H7 (cell line): ENCODE measurements at regions not wholly inside any gene's neighbourhood (a gene's known extent, or its start where the extent isn't known, plus 50 kb on each side); places are given as distances from the start of the nearest gene placed in this dataset.

Experiments
- DNase-seq: peaks from one replicate; pipeline ENCODE4 v3.0.0; 2012
- H3K27me3 ChIP-seq: 2 replicates; pipeline ENCODE4 v1.6.0; 2011; ENCODE audit warnings: mild to moderate bottlenecking, low read length; ENCODE audit not compliant: control insufficient read depth, insufficient read depth
- H3K36me3 ChIP-seq: replicated peaks from 2 replicates; pipeline ENCODE4 v1.5.1; 2011; ENCODE audit warnings: low read length; ENCODE audit not compliant: control insufficient read depth, insufficient read depth
- H3K4me3 ChIP-seq: 2 replicates; pipeline ENCODE4 v1.5.1; 2011; ENCODE audit warnings: low read depth, mild to moderate bottlenecking, control low read depth, low read length, moderate library complexity; ENCODE audit not compliant: insufficient read depth

DNA sequence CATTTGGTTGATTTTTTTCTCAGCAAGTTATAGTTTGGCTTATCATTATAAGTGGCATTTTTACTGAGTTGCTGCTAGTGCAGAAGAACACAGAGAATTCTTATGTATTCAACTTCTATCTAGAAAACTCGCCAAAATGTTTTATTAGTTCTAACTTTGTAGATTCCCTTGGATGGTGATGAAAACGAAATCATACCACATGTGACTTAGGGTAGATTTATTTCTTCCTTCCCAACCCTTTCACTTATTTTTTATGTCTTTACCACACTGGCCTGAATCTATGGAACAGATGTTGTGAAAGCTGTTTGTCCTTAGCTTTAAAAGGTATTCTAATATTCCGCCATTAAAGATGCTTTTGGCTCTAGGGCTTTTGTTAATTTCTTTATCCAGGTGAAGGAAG, 503.3 kb upstream of the CFAP20DC start:
- no peak overlapping the region for H3K4me3 ChIP-seq
- DNase-seq: no peak
- no peaks in the 10 kb centered on the region for H3K27me3 ChIP-seq
- H3K36me3 ChIP-seq: no peaks in the 10 kb centered on the region

DNA sequence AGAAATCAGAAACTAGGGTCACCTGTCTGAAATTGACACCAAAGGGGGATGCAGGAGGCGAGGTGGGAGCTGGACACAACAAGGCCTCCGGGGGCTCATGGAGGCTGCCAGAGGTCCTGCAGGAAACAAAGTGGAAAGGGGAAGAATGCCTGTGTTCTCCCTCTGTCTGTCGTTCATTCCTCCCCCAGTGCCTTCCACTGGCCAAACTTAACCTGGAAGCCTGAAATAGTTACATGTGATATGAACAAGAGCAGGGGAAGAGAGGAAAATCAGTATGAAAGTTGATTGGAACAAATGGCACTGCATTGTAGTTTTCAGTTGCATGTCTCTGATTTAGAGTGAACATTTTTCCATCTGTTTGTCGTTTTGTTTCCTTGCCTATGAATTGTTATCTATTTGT, 502.0 kb upstream of the CFAP20DC start:
- Histone ChIP-seq H3K4me3 (no peak overlapping the region), H3K27me3 (no peaks in the 10 kb centered on the region), H3K36me3 (no peaks in the 10 kb centered on the region)
- no peak for DNase-seq

DNA sequence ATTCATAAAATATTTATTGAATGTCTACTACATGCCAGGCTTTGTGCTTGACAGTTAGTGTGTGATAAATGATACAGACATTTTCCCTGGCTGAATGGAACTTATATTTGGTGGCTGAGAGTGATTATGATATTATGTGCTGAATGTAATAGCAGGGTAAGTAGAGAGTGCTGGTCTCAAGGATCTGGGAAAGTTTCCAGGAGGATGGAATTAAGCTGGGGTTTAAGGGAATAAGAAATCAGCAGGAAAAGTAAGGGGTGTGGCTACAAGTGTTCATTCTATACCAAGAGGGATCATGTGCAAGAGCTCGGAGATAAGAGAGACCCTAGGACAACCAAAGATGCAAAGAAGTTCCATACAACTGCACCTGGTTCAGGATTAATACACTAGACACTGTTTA, 500.1 kb upstream of the CFAP20DC start:
- no peak for DNase-seq
- H3K36me3 ChIP-seq: no peaks in the 10 kb centered on the region
- no peaks in the 10 kb centered on the region for H3K27me3 ChIP-seq
- no peak overlapping the region for H3K4me3 ChIP-seq

DNA sequence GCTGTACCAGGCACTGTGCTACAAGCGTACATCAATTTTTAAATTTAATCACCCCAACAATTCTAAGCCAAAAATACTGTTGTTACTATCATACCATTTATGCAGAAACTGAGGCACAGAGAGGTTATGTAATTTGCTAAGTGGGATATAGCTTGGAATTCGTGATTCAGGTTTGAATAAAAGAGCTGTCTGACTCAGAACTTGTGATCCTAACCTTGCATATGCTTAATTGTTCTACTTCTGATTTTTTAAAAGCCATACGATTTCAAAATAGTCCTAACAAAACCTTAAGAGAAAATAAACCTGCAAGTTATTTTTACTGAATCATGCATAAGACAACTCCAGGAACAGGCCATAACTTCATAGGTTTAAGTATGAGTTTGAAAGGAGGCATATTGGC, 498.0 kb upstream of the CFAP20DC start:
- no peak for DNase-seq
- Histone ChIP-seq H3K27me3 (no peaks in the 10 kb centered on the region), H3K4me3 (no peak overlapping the region), H3K36me3 (no peaks in the 10 kb centered on the region)

DNA sequence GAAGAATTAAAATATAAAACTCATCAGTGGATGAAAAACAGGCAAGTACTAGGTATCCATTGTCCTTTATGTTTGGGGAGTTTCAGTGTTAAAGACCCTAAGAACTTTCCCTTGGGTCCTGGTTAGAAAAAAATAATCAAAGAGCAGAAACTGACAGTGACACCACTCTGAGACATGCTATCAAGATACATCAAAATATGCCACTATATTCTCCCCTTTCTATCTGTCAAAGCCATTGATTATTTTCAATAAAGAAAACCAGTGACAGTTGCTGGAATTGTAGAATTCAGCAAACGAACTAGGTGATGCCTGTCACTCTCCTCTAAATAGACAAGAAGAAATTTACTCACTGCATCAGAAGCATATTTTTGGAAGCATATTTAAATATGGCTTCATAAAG, 496.7 kb upstream of the CFAP20DC start:
- no peaks in the 10 kb centered on the region for H3K36me3 ChIP-seq
- no peak overlapping the region for H3K4me3 ChIP-seq
- no peak for DNase-seq
- H3K27me3 ChIP-seq: no peaks in the 10 kb centered on the region

DNA sequence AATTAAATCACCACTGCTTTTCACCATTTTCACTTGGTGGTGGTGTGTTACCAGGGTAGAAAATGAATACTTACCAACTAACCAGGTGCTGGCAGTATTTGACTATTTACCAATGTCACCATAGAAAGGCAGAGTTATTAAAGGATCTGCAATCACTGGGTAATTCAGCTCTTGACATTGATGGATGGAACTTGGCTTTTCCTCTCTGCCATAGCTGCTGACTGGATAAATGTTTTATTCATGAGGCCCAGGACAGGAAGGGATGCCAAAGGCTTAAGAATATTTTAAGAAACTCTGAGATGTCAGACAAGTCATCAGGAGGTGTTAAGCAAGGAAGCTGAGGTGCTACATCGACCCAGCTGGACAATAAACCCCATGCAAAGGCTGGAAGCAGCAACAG, 495.5 kb upstream of the CFAP20DC start:
- Histone ChIP-seq H3K27me3 (no peaks in the 10 kb centered on the region), H3K36me3 (no peaks in the 10 kb centered on the region), H3K4me3 (no peak overlapping the region)
- no peak for DNase-seq

DNA sequence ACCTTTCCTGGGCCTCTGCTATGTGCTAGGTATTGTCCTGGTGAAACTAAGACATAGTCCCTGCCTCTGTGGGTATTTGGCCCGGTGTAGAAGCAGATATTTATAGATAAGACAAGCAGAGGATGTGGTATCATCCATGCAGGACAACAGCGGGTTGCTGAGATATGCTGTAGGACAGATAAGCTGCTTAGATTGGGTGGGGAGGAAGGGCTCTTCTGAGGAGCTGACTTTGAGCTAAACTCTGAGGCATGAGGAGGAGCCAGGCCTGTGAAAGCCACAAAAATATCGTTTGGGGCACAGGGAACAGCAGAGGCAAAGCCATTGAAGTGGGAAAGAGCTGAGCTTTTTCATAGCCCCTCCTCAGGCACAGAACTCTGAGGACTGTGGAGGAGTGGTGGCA, 492.5 kb upstream of the CFAP20DC start:
- no peaks in the 10 kb centered on the region for H3K27me3 ChIP-seq
- no peaks in the 10 kb centered on the region for H3K36me3 ChIP-seq
- DNase-seq: no peak
- H3K4me3 ChIP-seq: no peak overlapping the region

DNA sequence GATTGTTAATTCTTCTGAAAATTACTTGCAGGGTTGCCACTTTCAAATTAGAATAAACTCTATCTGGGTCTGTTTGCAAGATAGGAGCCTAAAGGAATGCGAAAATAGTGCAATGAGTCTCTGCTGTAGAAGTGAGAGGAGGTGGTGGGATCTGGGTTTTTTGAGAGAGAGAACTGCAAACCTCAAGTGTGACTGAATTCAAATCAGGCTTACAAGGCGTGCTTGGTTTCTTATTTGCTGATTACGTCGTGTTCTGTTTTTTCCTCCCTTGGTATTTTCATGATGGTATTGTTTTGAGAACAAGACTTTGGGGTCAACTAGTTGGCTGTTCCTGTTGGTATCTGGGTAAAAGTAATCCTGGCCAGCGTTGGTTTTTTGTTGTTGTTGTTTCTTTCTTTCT, 490.9 kb upstream of the CFAP20DC start:
- DNase-seq: no peak
- Histone ChIP-seq H3K27me3 (no peaks in the 10 kb centered on the region), H3K36me3 (no peaks in the 10 kb centered on the region), H3K4me3 (no peak overlapping the region)

DNA sequence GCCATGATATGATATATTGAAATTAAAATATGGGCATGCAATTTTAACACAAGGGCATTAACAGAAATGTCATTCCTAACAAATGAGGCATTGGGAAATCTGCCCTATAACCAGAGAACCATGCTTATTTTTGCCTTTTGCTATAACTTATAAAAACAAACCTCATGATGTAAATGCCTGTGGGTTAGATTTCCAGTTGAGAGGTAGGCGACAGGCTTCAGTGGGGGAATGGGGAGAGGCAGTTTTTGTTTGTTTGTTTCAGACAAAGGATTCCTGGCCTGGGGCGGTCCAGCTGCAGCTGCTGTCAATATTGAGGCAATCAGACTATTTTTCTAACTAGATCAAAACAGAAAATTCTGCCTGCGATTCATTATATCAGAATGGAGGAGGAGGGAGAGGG, 490.4 kb upstream of the CFAP20DC start:
- DNase-seq: no peak
- H3K36me3 ChIP-seq: no peaks in the 10 kb centered on the region
- H3K27me3 ChIP-seq: no peaks in the 10 kb centered on the region
- H3K4me3 ChIP-seq: no peak overlapping the region

DNA sequence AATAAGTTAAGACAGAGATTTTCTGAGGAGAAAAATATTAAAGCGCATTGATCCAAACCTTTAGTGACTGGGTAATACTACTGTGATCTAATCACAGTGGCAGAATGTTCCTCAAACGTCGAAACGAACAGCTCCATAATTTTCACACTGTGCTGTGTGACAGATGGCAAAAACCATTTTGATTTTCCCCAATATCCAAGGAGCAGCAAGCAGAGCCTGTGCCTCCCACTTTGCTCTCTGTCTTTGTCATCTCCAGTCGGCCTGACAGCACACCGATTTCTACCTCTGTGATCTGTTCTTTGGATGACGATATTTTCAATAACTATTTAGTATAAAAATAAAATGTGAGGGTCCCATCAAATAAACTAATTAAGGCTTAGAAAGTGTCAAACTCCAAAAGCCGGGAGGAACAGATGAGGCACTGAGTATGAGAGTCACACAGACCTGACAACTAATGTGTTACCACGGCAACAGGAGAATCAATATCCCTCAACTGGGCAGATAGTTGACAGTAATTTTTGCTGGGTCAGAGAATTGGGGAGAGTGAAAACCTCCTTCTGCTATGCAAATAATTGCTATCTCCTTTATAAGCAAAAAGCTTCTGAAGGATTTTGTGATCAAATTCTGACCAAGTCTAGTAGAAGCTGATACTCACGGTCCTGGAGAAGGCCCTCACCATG, 489.1 kb upstream of the CFAP20DC start:
- Histone ChIP-seq H3K4me3 (no peak overlapping the region), H3K36me3 (no peaks in the 10 kb centered on the region), H3K27me3 (no peaks in the 10 kb centered on the region)
- no peak for DNase-seq

DNA sequence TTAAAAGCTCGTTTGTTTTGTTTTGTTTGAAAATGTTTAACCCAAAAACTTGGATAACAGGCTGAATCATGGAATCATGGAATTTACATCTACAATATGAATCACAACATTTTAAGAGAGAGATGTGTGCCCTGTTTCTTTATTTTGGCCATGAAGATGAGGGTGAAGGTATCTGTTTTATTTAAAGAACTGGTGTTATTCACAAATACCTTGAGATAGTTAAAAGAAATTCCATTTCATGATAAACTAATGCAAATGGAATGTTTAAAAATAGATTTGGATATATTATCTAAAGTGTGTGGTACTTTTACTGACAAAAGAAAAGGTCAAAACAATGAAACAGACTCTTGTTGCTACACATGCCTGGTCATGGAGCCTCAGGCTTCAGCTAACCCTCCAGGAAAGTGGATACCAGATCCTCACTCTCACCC, 486.0 kb upstream of the CFAP20DC start:
- no peak for DNase-seq
- H3K4me3 ChIP-seq: no peak overlapping the region
- no peaks in the 10 kb centered on the region for H3K27me3 ChIP-seq
- H3K36me3 ChIP-seq: no peaks in the 10 kb centered on the region

DNA sequence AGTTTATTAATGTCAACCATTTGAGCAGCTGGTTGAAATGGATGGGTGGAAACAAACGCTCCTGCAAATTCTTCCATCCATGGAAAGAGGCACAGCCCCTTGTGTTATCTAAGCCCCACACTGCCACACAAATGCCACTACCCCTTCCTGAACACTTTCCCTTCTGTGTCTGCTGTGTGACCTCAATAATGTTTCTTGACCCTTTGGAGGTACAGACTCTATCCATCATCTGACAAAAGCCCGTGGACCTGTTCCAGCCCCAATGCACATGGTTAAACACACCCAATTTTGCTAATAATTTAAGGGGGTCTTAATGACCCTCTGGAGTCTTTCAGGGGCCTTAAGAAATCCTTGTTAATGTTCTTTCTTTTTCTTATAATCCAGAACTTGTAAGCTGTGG, 482.2 kb upstream of the CFAP20DC start:
- H3K4me3 ChIP-seq: no peak overlapping the region
- H3K27me3 ChIP-seq: no peaks in the 10 kb centered on the region
- no peaks in the 10 kb centered on the region for H3K36me3 ChIP-seq
- no peak for DNase-seq

DNA sequence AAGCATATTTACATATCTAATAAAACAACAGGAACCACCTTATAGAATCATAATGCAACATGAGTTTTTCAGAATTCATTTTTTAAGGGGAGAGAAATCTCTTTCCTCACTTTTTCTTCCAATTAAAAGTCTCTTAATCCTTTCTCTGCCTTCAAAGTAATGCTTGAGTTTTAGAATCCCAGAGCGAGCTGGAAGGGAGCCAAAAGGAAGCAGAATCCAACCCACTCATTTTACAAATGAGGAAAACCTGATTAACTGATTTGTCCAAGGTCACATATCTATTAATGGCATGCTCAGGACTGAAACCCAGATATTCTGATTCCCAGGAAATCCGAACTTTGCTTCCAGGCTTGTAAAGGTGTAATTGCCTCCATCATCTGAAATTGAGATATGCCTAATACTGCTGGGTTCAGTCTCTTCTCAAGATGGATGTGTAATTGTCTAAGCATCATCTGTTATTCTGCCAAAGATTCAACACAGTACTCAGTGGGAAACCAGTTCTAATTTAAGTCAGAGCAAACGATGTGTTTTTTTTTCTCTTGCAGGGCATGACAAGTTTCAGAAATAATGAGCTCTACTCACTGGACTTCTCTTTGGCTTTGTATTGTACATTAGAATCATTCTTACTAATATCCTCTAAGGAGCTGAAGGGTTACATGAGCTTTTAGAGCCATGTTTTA, 481.4 kb upstream of the CFAP20DC start:
- H3K4me3 ChIP-seq: no peak overlapping the region
- H3K27me3 ChIP-seq: no peaks in the 10 kb centered on the region
- no peak for DNase-seq
- no peaks in the 10 kb centered on the region for H3K36me3 ChIP-seq

DNA sequence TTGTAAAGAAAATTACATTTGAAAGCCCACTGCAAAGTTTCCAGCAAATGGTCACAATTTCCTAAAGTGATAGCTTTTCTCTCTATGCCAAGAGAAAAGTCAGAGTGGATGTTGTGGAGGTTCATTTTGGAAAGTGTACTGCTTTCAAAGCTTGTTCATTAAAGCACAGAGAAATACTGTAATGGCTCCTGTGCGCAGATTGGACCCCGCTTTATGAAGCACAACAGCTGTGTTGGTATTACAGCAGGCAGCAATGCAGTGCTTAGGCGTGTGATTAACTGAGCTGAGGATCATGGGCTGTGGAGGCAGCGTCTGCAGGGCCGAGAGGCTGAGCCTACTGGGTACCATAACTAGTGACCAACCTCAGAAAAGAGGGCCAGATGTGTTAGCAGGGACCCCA, 478.4 kb upstream of the CFAP20DC start:
- H3K27me3 ChIP-seq: no peaks in the 10 kb centered on the region
- no peak overlapping the region for H3K4me3 ChIP-seq
- DNase-seq: no peak
- no peaks in the 10 kb centered on the region for H3K36me3 ChIP-seq

DNA sequence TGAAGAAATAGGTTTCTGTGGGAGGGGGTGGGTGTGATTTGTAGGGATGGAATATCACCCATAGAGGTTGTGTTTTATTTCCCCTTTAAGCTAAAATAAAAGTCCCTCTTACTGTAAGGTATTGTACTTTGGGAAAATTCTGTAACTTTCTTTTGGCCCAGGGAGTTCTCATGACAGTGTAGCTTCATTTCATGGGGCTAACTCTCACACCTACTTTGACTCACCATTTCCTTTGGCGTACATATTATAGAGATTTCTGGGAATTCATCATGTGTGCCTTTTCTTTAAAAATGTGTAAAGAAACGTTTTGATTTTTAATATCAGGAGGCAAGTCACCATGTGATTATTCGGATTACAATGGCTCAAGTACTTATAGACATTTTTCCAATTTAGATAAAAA, 477.7 kb upstream of the CFAP20DC start:
- H3K36me3 ChIP-seq: no peaks in the 10 kb centered on the region
- no peak overlapping the region for H3K4me3 ChIP-seq
- H3K27me3 ChIP-seq: no peaks in the 10 kb centered on the region
- DNase-seq: no peak

DNA sequence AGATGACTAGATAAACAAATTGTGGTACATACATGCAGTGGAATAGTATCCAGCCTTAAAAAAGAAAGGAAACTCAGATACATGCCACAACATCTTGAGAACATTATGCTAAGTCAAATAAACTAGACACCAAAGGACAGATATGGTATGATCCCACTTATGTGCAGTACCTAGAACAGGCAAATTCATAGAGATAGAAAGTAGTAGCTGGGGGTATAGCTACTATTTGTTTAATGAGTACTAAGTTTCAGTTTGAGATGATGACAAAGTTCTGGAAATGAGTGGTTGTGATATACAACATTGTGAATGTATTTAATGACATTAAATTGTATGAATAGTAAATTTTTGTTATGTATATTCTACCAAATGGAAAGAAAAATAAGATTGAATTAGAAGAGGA, 477.2 kb upstream of the CFAP20DC start:
- no peak for DNase-seq
- H3K36me3 ChIP-seq: no peaks in the 10 kb centered on the region
- no peak overlapping the region for H3K4me3 ChIP-seq
- H3K27me3 ChIP-seq: no peaks in the 10 kb centered on the region
